ENCODE measurements at regions not wholly inside any gene's neighbourhood (a gene's known extent, or its start where the extent isn't known, plus 50 kb on each side); places are given as distances from the start of the nearest gene placed in this dataset.

- in situ Hi-C loops (cut with HindIII; ENCODE audit: low pct_unique_long_range_greater_than_20kb, low sequenced_read_pairs) = no loop called here
- DNase-seq (ENCODE audit: low read depth) = no peak
These were observed 461.4 kb upstream of the SPHKAP start for GRCh38 chr2:228642861-228643260.

- in situ Hi-C loops (cut with HindIII; ENCODE audit: low pct_unique_long_range_greater_than_20kb, low sequenced_read_pairs) = no loop called here
- no peak for DNase-seq (ENCODE audit: low read depth)
These were observed 449.3 kb upstream of the SPHKAP start for GRCh38 chr2:228630786-228631185.

- DNase-seq (ENCODE audit: low read depth) = no peak
- in situ Hi-C loops (cut with HindIII; ENCODE audit: low pct_unique_long_range_greater_than_20kb, low sequenced_read_pairs) = no loop called here
These were observed 447.8 kb upstream of the SPHKAP start for GRCh38 chr2:228629251-228629650.

GRCh38 chr2:228628682-228629081 lies 447.2 kb upstream of the SPHKAP start:
- DNase-seq (ENCODE audit: low read depth) = no peak
- in situ Hi-C loops (cut with HindIII; ENCODE audit: low pct_unique_long_range_greater_than_20kb, low sequenced_read_pairs) = no loop called here

GRCh38 chr2:228627510-228627909 lies 446.0 kb upstream of the SPHKAP start:
- in situ Hi-C loops (cut with HindIII; ENCODE audit: low pct_unique_long_range_greater_than_20kb, low sequenced_read_pairs) = no loop called here
- DNase-seq (ENCODE audit: low read depth) = no peak

GRCh38 chr2:228625481-228625880 lies 444.0 kb upstream of the SPHKAP start:
- no peak for DNase-seq (ENCODE audit: low read depth)
- in situ Hi-C loops (cut with HindIII; ENCODE audit: low pct_unique_long_range_greater_than_20kb, low sequenced_read_pairs) = no loop called here

- in situ Hi-C loops (cut with HindIII; ENCODE audit: low pct_unique_long_range_greater_than_20kb, low sequenced_read_pairs) = no loop called here
- no peak for DNase-seq (ENCODE audit: low read depth)
These were observed 443.2 kb upstream of the SPHKAP start for GRCh38 chr2:228624733-228625132.

- in situ Hi-C loops (cut with HindIII; ENCODE audit: low pct_unique_long_range_greater_than_20kb, low sequenced_read_pairs) = no loop called here
- DNase-seq (ENCODE audit: low read depth) = no peak
These were observed 434.0 kb upstream of the SPHKAP start for GRCh38 chr2:228615496-228615895.

- in situ Hi-C loops (cut with HindIII; ENCODE audit: low pct_unique_long_range_greater_than_20kb, low sequenced_read_pairs) = no loop called here
These were observed 433.3 kb upstream of the SPHKAP start for GRCh38 chr2:228614741-228615140.

GRCh38 chr2:228613133-228613850 lies 431.8 kb upstream of the SPHKAP start:
- in situ Hi-C loops (cut with HindIII; ENCODE audit: low pct_unique_long_range_greater_than_20kb, low sequenced_read_pairs) = no loop called here
- no peak for DNase-seq (ENCODE audit: low read depth)

More at GRCh38 chr2:228614741-228615140, 433.3 kb upstream of the SPHKAP start:
- no peak for DNase-seq (ENCODE audit: low read depth)

- in situ Hi-C loops (cut with HindIII; ENCODE audit: low pct_unique_long_range_greater_than_20kb, low sequenced_read_pairs) = no loop called here
- DNase-seq (ENCODE audit: low read depth) = no peak
These were observed 429.7 kb upstream of the SPHKAP start for GRCh38 chr2:228611171-228611570.

- in situ Hi-C loops (cut with HindIII; ENCODE audit: low pct_unique_long_range_greater_than_20kb, low sequenced_read_pairs) = no loop called here
- DNase-seq (ENCODE audit: low read depth) = no peak
These were observed 420.8 kb upstream of the SPHKAP start for GRCh38 chr2:228602288-228602687.

GRCh38 chr2:228600265-228600664 lies 418.8 kb upstream of the SPHKAP start:
- DNase-seq (ENCODE audit: low read depth) = peak; percentile 11
- in situ Hi-C loops (cut with HindIII; ENCODE audit: low pct_unique_long_range_greater_than_20kb, low sequenced_read_pairs) = no loop called here

- in situ Hi-C loops (cut with HindIII; ENCODE audit: low pct_unique_long_range_greater_than_20kb, low sequenced_read_pairs) = no loop called here
- DNase-seq (ENCODE audit: low read depth) = no peak
These were observed 418.3 kb upstream of the SPHKAP start for GRCh38 chr2:228599781-228600180.

GRCh38 chr2:228599297-228599696 lies 417.8 kb upstream of the SPHKAP start:
- DNase-seq (ENCODE audit: low read depth) = no peak
- in situ Hi-C loops (cut with HindIII; ENCODE audit: low pct_unique_long_range_greater_than_20kb, low sequenced_read_pairs) = no loop called here

GRCh38 chr2:228597032-228597431 lies 415.5 kb upstream of the SPHKAP start:
- DNase-seq (ENCODE audit: low read depth) = no peak
- in situ Hi-C loops (cut with HindIII; ENCODE audit: low pct_unique_long_range_greater_than_20kb, low sequenced_read_pairs) = no loop called here

- in situ Hi-C loops (cut with HindIII; ENCODE audit: low pct_unique_long_range_greater_than_20kb, low sequenced_read_pairs) = no loop called here
These were observed 412.5 kb upstream of the SPHKAP start for GRCh38 chr2:228594012-228594411.

GRCh38 chr2:228592925-228593324 lies 411.4 kb upstream of the SPHKAP start:
- in situ Hi-C loops (cut with HindIII; ENCODE audit: low pct_unique_long_range_greater_than_20kb, low sequenced_read_pairs) = no loop called here
- no peak for DNase-seq (ENCODE audit: low read depth)

More at GRCh38 chr2:228594012-228594411, 412.5 kb upstream of the SPHKAP start:
- DNase-seq (ENCODE audit: low read depth) = no peak

- DNase-seq (ENCODE audit: low read depth) = no peak
- in situ Hi-C loops (cut with HindIII; ENCODE audit: low pct_unique_long_range_greater_than_20kb, low sequenced_read_pairs) = no loop called here
These were observed 409.2 kb upstream of the SPHKAP start for GRCh38 chr2:228590681-228591080.

- no peak for DNase-seq (ENCODE audit: low read depth)
- in situ Hi-C loops (cut with HindIII; ENCODE audit: low pct_unique_long_range_greater_than_20kb, low sequenced_read_pairs) = no loop called here
These were observed 407.6 kb upstream of the SPHKAP start for GRCh38 chr2:228589115-228589514.

Measured in Caki2 (cell line).